ENCODE measurements at regions not wholly inside any gene's neighbourhood (a gene's known extent, or its start where the extent isn't known, plus 50 kb on each side); places are given as distances from the start of the nearest gene placed in this dataset.

GRCh38 chr3:621714-622113, 425.2 kb downstream of the CHL1 start:
- TF ChIP-seq CTCF (IDR thresholded peaks at IDR 0.05), result no peak
- TF ChIP-seq POLR2A (IDR thresholded peaks at IDR 0.05), result no peak
- no peak for TF ChIP-seq POLR2AphosphoS5 (IDR thresholded peaks at IDR 0.05)
